ENCODE measurements at regions not wholly inside any gene's neighbourhood (a gene's known extent, or its start where the extent isn't known, plus 50 kb on each side); places are given as distances from the start of the nearest gene placed in this dataset.

DNA sequence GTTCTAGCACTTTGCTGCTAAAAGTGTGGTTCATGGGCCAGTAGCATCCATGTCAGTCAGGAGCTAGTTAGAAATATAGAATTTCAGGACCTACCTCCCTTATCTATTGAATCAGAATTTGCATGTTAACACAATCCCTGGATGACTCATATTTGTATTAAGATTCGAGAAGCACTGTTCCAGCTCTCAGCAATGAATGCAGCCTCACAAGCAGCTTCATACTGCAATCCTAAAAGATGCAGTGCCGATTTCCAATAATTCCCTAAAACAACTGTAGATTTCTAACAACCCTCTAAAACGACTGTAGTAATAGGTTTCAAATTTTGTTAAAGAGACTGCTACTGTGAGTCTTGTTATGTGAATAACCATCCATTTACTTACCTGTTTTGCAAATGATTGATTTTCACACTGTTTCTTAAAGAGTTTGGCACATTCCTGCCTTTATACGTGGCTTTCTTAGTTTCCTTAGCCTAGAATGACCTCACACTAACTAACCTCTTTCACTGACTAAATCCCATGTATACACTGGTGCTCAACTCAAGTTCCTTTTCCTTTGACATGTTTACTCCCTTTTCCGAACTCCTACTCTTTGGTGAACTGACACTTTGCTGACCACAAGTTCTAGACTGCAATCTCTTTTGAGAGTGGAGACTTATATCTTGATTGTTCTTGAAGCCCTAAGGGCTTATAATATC is 511.8 kb downstream of the METTL15 start:
- DNase-seq (ENCODE audit: low read depth in 2 of 2): no peak

DNA sequence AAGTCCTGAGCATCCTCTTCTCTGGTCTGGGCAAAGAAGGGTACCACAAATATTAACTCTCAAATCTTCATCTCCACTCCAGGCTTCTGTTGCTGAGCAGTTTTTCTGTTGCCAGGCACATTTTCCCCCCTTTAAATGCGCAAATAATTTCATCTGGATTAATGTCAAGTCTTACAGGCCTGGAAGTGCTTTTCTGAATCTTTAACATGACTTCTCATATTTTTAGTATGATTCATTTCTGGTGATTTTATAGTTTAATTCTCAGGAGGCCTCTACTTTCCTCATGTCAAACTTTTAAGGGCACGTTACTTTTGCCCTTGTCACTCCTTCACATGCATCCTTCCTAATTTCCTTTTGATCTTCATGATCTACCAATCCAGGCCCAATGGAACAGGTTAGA is 510.2 kb downstream of the METTL15 start:
- no peak for DNase-seq (ENCODE audit: low read depth in 2 of 2)

DNA sequence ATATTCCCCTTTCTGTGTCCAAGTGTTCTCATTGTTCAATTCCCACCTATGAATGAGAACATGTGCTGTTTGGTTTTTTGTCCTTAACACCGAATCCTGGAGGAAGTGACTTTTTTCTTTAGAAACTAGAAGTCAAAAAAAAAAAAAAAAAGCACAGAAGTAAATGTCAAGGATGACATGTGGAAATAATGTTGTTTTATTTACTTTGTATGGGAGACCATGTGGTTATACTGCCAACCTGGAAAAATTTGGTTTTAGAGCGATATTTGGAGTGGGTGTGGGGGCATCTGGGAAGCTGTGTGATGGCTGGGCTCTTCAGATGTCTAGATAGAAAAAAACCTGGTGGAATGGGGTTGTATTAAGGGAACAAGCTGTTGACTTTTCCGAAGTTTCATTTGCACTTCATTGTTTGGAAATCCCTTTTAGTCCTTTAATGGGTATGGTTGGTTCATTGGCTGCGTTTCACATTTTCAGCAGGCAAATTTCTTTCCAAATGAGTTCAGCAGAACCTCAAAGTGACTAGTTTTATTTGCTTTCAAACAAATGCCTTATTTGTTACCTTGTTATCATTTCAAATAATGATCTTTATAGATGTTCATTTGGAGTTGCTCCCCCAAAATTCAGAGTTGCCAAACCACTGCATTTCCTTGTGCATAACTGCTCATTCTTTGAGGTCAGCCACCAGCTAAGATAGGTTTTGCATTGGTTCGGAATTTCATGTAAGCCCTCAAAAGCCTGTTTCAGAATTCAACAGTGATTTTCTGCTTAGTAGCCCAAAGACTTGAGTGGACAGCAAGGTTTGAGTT is 508.2 kb downstream of the METTL15 start:
- DNase-seq (ENCODE audit: low read depth in 2 of 2): no peak

DNA sequence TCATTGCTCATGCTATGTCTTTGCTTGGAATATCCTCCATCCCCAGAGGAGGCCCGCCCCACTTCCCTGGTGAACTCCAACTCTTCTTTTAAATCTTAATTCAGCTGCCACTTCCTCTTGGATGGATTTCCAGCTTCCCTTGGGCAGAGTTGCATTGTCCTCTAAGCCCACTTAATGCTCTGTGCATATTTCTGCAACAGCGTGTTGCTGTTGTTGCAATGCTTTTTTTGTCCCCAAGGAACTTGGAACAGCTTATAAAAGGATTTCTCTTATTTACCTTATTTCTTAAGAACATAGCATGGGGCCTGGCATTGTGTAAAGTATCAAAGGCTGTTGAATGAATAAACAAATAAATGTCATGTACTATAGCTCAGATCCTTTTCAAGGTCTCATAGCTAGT is 507.4 kb downstream of the METTL15 start:
- DNase-seq (ENCODE audit: low read depth in 2 of 2): no peak

DNA sequence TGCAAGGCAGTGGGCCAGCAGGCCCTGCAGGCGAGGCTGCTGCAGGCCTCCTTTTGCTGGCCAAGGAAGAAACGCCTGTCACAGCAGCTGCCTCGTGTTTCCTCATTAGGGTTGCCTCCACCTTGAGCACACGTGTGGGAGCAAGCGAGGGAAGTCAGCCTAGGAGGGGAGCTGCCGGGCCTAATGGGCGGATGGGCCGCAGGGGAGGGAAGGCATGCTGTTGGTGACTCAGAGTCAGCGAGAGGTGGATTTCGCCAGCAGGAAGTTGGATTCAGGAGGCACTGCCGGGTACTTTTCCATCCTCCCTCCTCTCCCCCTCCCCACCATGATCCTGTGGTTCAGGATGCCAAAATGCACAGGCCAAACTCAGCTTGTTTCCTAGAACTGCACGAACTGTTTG is 498.7 kb downstream of the METTL15 start:
- no peak for DNase-seq (ENCODE audit: low read depth in 2 of 2)

DNA sequence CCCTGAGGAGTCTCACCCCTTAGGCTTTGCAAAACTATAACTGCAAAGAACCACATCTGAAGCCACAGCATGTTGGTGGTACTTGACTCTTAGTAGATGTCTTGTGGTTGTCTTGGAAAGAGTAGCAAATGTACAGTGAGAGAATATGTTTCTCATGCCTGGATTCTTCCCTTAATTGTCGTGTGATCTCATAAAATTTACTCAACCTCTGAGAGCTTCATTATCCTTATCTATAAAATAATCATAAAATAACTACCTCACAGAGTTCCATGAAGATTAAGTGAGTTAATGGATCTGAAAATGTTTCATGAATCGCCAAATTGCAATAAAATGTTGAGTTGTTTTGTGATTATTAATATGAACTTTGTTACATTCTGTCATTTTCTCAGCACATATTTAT is 491.5 kb downstream of the METTL15 start:
- no peak for DNase-seq (ENCODE audit: low read depth in 2 of 2)

DNA sequence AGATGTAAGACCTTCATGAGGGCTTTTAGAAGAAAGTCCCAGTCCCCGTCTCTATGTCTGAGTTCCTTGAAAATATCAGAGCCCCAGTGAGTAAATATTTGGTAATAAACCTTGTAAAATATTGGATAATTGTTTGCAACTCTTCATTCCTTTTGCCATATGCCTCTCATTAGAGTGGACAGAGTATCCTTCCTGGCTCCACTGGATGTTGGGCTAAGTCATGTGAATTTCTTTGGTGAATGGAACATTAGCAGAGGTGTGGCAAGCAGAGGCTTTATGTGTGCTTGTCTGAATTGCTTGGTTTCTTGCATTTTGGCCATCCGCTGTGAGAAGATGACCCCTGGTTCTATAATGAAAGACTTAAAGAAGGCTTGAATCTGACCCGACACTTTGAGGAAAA is 490.3 kb downstream of the METTL15 start:
- DNase-seq (ENCODE audit: low read depth in 2 of 2): no peak

DNA sequence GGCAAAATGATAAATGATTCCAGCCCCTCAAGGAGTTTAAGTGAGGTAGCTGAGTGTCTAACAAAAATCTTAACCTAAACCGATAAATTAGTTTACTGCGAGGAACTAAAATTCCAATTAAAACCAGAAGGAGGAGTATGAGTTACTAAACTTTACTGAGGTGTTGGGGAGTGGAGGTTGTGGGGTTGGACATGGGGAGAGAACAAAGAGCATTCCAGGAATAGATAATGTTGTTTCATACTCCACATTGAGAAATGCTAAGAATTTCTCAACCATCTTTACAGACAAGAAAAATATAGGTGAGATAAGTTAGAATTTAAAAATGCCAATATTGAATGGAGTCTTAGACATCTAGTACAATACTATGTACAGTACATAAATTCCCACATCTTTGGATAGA is 488.6 kb downstream of the METTL15 start:
- DNase-seq (ENCODE audit: low read depth in 2 of 2): no peak

DNA sequence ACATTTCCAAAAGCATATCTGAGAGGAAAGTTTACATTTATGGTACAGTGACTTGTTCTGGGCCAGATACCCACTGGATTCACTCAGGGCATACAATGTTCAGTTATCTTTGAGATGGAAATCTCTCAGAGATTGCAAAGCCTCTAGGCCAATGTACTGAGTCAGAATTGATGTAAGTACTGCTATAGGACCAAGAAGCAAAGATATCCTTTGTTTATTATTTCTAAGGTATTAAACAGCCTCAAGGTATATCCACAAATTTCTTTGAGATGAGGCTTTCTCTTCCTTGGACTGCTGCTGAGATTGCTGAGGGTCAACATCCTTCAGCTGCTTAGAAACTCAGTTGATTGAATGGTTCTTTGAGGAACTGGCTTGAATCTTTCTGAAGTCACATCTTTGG is 484.0 kb downstream of the METTL15 start:
- no peak for DNase-seq (ENCODE audit: low read depth in 2 of 2)

DNA sequence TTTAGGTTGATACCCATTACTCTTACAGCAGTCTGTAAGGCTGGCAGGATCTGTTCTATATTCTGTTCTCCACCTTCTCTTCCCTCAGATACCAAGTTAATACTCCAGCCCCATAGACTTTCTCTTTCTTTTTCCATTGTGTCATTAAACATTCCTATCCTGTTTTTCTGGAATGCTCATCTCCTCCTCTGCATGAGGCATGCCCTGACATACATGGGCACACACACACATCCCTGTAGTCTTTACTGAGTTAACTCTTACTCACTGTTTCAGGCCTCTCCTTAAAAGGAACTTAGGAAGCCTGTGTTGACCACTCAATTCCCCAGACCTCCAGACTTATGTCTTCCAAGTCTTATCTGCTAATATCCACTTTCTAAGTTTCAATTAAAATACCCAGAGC is 476.8 kb downstream of the METTL15 start:
- DNase-seq (ENCODE audit: low read depth in 2 of 2): no peak

DNA sequence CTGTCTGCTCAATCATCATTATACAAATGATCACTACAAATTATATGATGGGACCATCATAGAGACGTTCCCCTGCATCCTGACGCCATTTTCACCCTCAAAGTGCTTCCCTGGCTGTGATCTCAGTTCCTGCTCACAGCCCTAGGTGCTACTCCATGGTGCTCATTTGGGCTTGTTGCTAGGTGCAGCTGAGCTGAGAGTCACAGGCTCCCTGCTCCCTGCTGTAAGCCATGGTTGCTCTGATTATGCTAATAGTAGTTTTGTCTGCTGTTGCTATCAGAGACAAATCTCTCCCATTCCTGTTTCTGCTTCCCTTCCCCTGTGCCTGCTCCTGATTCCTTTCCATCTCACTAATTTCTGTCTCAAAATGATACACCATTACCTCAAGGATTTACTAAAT is 474.3 kb downstream of the METTL15 start:
- no peak for DNase-seq (ENCODE audit: low read depth in 2 of 2)

DNA sequence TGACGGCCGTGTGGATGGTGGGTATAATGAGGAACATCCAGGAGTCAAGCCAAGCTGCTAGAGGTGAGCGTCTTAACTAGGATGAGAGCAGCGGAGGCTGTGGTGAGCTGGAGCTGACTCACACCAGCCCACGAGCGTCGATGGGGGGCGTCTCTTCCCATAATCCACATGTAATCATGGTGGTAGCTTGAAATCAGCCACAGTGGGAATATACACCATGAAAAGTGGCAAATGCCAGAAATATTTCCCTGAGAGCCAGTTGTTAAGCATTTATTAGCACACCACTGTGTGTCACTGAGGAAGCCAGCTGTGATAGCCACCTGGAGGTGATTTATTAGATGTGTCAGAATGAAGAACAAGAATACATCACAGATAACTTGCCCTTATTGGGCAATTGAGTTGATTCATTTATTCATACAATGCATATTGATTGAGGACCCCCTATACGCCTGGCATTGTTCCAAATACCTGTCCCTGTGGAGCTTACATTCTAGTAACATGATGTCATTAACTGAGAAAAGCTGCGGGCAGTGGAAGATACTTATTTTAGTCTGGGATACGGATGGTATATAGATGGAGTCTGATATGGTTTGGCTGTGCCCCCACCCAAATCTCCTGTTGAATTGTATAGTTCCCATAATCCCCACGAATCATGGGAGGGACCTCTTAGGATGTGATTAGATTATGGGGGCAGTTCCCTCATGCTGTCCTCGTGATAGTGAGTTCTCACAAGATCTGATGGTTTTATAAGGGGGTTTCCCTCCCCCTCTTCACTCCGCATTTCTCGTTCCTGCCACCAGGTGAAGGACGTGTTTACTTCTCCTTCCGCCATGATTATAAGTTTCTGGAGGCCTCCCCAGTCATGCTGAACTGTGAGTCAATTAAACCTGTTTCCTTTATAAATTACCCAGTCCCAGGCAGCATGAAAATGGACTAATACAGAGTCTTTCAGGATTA is 473.4 kb downstream of the METTL15 start:
- DNase-seq (ENCODE audit: low read depth in 2 of 2): no peak

DNA sequence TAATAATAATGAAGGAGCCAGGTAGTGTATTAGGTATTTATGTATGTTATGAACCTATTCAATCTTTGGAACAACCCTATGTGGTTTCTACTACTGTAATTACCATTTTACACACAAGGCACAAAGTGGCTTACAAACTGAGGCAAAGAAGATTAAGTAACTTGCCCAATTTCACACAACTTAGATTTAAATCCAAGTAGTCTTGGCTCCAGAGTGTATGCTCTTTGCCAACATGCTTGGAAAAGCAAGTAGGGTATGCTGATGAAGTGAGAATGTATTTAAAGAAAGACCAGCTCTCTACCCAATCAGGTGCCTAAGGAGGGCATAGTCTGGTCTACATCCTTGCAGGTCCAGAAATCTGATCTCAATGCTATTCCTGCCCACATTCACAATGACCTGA is 463.2 kb downstream of the METTL15 start:
- no peak for DNase-seq (ENCODE audit: low read depth in 2 of 2)

DNA sequence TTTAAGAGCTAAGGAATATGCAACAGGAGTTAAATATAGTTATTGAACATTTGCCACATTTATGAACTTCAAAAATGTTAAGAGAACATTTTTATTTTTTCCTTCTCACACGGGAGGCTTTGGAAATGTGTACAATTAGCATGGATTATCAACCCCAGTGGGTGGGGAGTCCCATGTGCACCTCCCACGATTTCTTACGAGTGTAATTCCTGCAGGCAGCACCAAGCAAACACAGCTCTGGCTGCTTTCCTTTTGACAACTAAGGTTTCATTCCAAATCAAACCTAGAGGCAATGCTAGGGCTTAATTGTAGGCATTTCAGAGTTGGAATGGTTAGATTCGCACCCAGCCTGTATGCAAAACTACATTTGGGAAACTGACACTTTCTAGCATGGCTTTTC is 460.9 kb downstream of the METTL15 start:
- DNase-seq (ENCODE audit: low read depth in 2 of 2): no peak

DNA sequence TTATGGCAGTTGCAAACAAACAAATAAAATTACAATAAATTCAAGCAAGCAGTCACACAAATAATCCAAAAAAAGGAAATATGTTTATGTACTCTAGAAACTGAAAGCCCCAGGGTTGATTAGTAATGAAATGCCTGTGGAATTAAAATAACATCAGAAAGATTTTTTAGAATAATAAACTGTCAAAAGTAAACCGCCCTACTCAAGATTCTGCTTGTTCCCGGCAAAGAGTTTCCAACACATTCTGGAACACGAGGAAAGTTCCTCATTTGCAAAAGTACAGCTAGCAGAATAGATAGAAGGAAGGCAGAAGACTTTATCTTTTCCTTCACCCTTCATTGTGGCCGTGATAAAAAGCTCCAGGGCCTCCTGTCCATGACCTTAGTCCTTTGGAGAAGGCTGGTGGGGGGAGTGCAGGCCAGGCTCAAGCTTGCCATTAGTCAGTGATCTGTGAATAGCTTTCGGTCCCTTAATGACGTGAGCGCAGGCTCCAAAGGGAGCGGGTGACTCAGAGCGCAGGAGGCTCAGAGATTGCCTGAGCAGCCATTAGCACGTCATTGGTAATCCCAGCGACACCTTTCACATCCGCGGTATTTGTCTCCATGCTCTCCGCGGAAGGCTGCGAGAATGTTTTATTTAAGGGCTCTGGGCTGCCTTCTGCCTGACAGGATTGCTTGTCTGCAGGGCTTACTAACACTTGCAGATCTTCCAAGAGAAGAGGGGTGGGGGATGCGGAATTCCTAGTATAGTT is 458.3 kb downstream of the METTL15 start:
- no peak for DNase-seq (ENCODE audit: low read depth in 2 of 2)

DNA sequence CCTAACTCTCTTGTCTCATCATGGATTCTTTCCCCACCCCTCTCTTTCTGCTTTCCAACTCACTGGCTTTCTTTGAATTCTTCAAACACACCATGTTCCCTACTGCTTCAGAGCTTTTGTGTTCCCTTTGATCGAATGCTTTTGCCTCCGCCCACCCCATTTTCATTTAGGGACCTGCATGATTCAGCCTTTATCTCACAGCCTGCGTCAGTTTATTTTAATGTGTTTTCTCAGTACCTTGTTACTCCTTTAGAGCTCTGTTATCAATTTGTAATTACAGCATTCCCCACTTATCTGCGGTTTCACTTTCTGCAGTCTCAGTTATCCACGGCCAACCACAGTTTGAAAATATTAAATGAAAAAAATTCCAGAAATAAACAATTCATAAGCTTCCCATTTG is 451.3 kb downstream of the METTL15 start:
- DNase-seq (ENCODE audit: low read depth in 2 of 2): no peak

DNA sequence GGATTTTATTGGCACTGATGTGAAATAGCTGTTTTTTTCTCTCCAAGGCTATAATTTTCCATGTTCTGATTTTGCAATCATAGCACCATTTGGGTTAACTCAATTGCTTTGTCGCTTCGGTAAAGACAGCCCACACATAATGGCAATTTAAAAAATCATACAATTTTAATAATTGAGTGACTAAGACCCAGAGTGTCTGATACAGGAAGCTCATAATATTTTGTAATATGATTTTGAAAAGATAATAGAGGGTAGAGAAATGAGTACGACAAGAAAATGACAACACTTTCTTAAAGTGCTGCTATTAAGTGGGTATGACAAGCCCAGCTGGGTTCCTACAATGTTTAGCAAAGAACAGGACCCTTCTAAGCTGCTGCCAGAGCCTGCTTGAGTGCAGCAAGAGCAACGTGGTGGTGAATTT is 439.1 kb downstream of the METTL15 start:
- no peak for DNase-seq (ENCODE audit: low read depth in 2 of 2)

DNA sequence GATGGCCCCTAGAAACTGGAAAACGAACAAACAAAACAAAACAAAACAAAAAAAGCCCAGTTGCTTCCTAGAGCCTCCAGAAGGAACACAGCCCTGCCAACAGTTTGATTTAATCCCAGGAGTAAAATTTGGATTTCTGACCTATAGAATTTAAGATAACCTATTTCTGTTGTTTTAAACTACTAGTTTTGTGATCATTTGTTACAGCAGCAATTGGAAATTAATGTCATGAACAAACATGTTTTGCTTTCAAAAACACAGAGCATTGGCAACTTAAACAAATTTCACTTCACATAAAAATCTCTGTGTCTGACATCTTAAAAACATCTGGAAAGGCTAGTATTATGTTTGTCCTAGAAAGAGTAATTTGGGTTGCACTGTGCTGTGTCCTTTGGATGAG is 437.3 kb downstream of the METTL15 start:
- DNase-seq (ENCODE audit: low read depth in 2 of 2): no peak

DNA sequence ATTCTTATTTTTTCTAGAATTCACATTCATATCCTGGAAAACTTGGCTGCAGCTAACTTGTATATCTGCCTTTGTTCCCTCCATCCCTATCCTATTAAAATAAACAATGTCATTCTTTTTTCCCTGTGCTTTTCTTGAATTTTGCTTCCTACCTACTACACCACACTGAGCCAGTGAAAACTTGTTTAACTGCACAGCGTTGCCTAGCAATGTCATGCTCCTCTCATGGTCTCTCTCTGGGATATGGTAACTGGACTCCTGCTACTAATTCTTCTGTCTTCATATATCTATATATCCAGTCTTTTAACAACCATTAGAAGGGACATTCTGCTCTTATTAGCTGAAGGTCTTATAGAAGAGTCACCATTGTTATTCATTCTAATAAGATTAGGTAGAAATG is 434.4 kb downstream of the METTL15 start:
- DNase-seq (ENCODE audit: low read depth in 2 of 2): no peak

DNA sequence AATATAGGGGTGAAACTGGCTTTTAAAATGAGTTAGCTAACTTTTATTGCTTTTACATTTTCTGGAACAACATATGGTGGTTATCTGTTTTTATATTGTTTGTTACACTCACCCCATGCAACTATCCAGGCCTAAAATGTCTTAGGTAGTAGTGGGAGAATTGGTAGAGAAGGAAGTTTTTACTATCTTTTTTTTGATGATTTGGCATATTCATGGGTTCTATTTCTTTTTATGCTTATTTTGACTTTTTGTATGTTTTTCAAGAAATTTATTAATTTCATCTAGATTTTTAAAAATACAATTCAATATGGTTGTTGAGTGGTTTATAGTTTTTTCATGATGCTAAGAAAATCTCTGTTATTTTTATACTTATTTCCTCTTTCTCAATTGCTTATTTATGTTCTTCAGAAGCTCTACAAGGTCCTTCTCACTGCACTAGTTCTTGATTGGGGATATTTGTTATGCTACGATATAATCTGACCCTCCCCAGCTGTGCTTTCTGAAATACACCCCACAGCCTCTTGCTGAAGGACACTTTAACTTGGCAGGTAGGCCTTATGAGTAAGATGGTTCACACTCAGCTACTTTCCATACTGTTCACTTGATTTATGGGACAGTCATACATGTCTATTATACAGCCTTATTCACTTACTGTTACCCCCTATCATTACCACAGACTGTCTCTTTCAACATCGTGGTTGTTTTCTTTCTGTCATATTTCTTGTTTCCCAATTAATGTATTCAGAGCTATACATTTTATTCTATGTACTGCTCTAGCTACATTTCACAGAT is 431.2 kb downstream of the METTL15 start:
- no peak for DNase-seq (ENCODE audit: low read depth in 2 of 2)

DNA sequence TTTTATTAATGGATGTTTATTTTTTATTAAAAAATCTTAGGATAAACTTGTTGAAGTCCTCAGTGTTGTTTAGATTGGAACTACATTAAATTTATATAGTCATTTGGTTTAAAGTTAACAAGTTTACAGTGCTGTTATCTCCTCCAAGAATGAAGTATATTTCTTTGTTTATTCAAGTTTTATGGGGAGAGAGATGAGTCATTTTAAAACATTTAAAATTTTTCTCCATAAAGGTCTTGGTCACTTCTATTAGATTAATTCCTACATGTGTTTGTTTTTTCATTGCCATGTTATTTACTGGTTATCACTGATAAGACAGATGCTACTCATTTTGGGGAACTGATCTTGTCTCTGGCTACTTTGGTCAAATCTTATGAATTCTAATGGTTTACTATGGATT is 429.6 kb downstream of the METTL15 start:
- DNase-seq (ENCODE audit: low read depth in 2 of 2): no peak

Data from stimulated activated CD4-positive, alpha-beta T cell treated with anti-CD3 and anti-CD28 coated beads, Interleukin-12 subunit alpha, Interleukin-12 subunit beta, amount 100 ng/mL, for 24 hours (primary cell).